ENCODE measurements at regions not wholly inside any gene's neighbourhood (a gene's known extent, or its start where the extent isn't known, plus 50 kb on each side); places are given as distances from the start of the nearest gene placed in this dataset.

- Histone ChIP-seq H3K27me3 (ENCODE audit: control insufficient read depth in 1 of 2, insufficient read depth in 2 of 2, low read length in 2 of 2) (peaks cover 0 to 6% of the 10 kb centered on the region in 2 donors), H3K27ac (ENCODE audit: low read length) (no peak overlapping the region), H3K36me3 (ENCODE audit: control insufficient read depth in 2 of 2, insufficient read depth in 2 of 2, low read length in 2 of 2) (no peaks in the 10 kb centered on the region), H3K4me3 (ENCODE audit: low read length in 2 of 2) (no peak overlapping the region), H3K4me1 (ENCODE audit: control insufficient read depth, insufficient read depth, low read length) (no peaks in the 10 kb centered on the region), H3K9me3 (ENCODE audit: control insufficient read depth in 2 of 2, low read length in 2 of 2) (no peaks in the 10 kb centered on the region), H3K9ac (ENCODE audit: low read length in 2 of 2) (no peak overlapping the region)
Measured at GRCh38 chr12:107395817-107396216, 289.8 kb upstream of the PWP1 start.

DNA sequence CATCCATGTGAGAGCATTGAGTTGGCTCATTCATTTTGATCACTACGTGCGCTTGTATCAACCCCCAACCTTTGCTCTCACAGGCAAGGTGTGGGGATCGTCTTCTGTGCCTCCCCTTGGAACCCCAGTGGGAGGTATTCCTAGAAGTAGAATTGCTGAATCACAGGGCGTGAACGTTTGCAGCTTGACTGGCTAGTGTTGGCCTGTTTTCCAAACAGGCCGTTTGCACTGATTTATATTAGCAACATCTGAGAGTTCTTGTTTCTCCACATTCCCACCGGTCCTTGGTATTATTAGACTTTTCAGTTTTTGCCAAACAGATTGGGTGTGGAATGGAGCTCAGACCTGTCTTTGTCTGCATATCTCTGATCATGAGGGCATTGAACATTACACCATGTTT lies 288.6 kb upstream of the PWP1 start:
- H3K9me3 ChIP-seq (ENCODE audit: control insufficient read depth in 2 of 2, low read length in 2 of 2): no peaks in the 10 kb centered on the region
- H3K4me3 ChIP-seq (ENCODE audit: low read length in 2 of 2): no peak overlapping the region
- no peaks in the 10 kb centered on the region for H3K4me1 ChIP-seq (ENCODE audit: control insufficient read depth, insufficient read depth, low read length)
- no peak overlapping the region for H3K9ac ChIP-seq (ENCODE audit: low read length in 2 of 2)
- H3K27me3 ChIP-seq (ENCODE audit: control insufficient read depth in 1 of 2, insufficient read depth in 2 of 2, low read length in 2 of 2): peaks cover 0 to 9% of the 10 kb centered on the region in 2 donors
- H3K27ac ChIP-seq (ENCODE audit: low read length): no peak overlapping the region
- H3K36me3 ChIP-seq (ENCODE audit: control insufficient read depth in 2 of 2, insufficient read depth in 2 of 2, low read length in 2 of 2): no peaks in the 10 kb centered on the region

DNA sequence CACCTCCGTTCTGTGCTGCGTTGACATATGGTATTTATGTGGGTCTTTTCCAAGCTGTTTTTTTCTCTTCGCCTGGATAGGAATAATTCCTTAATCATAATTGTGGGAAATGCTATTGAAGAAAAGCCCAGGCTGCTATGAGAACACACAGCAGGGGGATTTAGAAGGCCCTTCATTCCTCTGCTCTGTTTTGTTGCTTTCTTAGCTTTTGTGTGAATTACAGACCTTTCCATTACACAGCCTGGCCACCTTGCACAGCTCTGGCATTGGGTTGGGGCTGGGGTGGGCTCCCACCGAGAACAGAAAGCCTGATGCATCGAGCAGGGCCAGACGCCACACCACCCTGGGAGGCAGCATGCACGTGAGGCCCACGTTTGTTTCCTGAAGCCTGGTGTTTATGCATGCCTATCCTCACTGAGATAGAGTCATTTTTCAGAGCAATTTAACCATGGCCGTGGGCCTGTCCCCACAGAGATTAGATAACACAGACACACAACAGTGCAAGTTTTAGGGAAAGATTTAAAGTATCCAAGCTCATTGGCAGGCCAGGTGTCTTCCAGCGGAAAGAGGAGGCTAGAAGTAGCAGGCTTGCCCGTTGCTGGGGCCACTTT lies 287.6 kb upstream of the PWP1 start:
- Histone ChIP-seq H3K4me3 (ENCODE audit: low read length in 2 of 2) (no peak overlapping the region), H3K9ac (ENCODE audit: low read length in 2 of 2) (no peak overlapping the region), H3K36me3 (ENCODE audit: control insufficient read depth in 2 of 2, insufficient read depth in 2 of 2, low read length in 2 of 2) (no peaks in the 10 kb centered on the region), H3K27ac (ENCODE audit: low read length) (no peak overlapping the region), H3K9me3 (ENCODE audit: control insufficient read depth in 2 of 2, low read length in 2 of 2) (no peaks in the 10 kb centered on the region), H3K27me3 (ENCODE audit: control insufficient read depth in 1 of 2, insufficient read depth in 2 of 2, low read length in 2 of 2) (peaks cover 0 to 9% of the 10 kb centered on the region in 2 donors), H3K4me1 (ENCODE audit: control insufficient read depth, insufficient read depth, low read length) (no peaks in the 10 kb centered on the region)

- no peak overlapping the region for H3K27ac ChIP-seq (ENCODE audit: low read length)
- no peak overlapping the region for H3K4me3 ChIP-seq (ENCODE audit: low read length in 2 of 2)
- peaks cover 0 to 9% of the 10 kb centered on the region in 2 donors for H3K27me3 ChIP-seq (ENCODE audit: control insufficient read depth in 1 of 2, insufficient read depth in 2 of 2, low read length in 2 of 2)
- H3K9ac ChIP-seq (ENCODE audit: low read length in 2 of 2): no peak overlapping the region
- H3K9me3 ChIP-seq (ENCODE audit: control insufficient read depth in 2 of 2, low read length in 2 of 2): no peaks in the 10 kb centered on the region
- no peaks in the 10 kb centered on the region for H3K4me1 ChIP-seq (ENCODE audit: control insufficient read depth, insufficient read depth, low read length)
- no peaks in the 10 kb centered on the region for H3K36me3 ChIP-seq (ENCODE audit: control insufficient read depth in 2 of 2, insufficient read depth in 2 of 2, low read length in 2 of 2)
Measured at GRCh38 chr12:107399046-107399445, 286.6 kb upstream of the PWP1 start.

GRCh38 chr12:107400686-107401447 lies 284.7 kb upstream of the PWP1 start:
- H3K27me3 ChIP-seq (ENCODE audit: control insufficient read depth in 1 of 2, insufficient read depth in 2 of 2, low read length in 2 of 2): peaks cover 0 to 9% of the 10 kb centered on the region in 2 donors
- H3K27ac ChIP-seq (ENCODE audit: low read length): no peak overlapping the region
- no peaks in the 10 kb centered on the region for H3K9me3 ChIP-seq (ENCODE audit: control insufficient read depth in 2 of 2, low read length in 2 of 2)
- H3K36me3 ChIP-seq (ENCODE audit: control insufficient read depth in 2 of 2, insufficient read depth in 2 of 2, low read length in 2 of 2): no peaks in the 10 kb centered on the region
- H3K9ac ChIP-seq (ENCODE audit: low read length in 2 of 2): no peak overlapping the region
- H3K4me3 ChIP-seq (ENCODE audit: low read length in 2 of 2): no peak overlapping the region
- H3K4me1 ChIP-seq (ENCODE audit: control insufficient read depth, insufficient read depth, low read length): no peaks in the 10 kb centered on the region

DNA sequence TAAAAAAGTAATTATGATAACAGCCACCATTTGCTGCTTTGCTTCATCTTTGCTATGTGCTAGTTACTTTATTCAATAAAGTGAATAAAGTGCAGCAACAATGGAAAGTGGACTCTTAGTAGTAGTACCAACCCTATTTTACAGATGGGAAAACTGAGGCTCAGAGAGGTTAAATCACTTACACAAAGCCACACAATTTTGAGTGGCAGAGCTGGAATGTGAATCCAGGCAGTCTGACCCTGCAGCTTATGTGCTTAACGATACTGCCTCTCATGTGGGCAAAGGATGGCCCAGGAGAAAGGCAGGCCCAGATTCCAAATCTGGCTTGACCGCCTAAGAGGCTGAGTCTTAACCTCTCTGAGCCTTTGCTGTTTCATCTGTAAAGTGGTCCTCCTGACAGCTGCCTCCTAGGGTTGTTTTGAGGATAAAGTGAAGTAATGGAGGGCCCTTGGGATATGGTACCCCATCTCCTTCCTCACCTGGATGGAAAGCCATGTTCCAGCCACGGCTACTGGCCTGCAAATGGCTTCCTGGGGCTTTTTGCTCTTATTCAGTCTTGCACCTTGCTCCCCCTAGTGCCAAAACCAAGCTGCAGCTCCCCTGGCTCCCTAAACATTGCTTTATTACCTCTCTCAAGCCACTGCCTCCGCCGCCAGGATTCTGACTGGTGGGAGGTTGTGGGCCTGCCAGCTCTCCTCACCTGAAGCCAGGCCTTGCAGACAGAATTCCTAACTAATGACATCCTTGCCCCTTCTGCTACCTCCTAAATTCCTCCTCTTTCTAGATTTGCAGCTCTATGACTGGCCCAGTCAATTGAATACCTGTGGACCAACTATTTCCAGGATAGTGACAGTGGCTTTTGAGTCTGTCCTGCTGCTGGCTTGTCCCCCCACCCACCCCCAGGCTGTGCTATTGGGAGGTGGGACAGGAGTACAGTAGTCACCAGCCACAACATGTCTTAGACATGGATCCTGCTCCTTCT lies 283.3 kb upstream of the PWP1 start:
- Histone ChIP-seq H3K27me3 (ENCODE audit: control insufficient read depth in 1 of 2, insufficient read depth in 2 of 2, low read length in 2 of 2) (peaks cover 0 to 9% of the 10 kb centered on the region in 2 donors), H3K9me3 (ENCODE audit: control insufficient read depth in 2 of 2, low read length in 2 of 2) (no peaks in the 10 kb centered on the region), H3K27ac (ENCODE audit: low read length) (no peak overlapping the region), H3K36me3 (ENCODE audit: control insufficient read depth in 2 of 2, insufficient read depth in 2 of 2, low read length in 2 of 2) (no peaks in the 10 kb centered on the region), H3K4me3 (ENCODE audit: low read length in 2 of 2) (no peak overlapping the region), H3K9ac (ENCODE audit: low read length in 2 of 2) (no peak overlapping the region), H3K4me1 (ENCODE audit: control insufficient read depth, insufficient read depth, low read length) (no peaks in the 10 kb centered on the region)

DNA sequence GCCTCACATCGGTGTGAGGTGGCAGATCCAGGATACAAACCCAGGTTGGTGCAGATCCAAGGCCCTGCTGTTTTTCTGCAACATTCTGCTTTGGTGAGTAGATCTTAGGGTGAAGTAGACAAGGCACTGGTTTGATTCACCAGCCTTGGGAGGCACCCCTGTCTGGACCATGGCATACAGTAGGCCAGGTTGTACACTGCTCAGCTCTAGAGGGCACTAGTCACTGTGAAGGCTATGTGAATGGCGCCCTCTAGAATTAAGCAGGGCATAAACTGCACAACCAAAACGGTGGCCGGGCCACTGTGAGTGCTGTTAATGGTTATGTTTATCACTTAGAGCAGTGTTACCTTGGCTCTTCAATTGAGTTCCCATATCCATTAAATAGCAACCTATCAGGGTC lies 280.6 kb upstream of the PWP1 start:
- no peaks in the 10 kb centered on the region for H3K4me1 ChIP-seq (ENCODE audit: control insufficient read depth, insufficient read depth, low read length)
- H3K36me3 ChIP-seq (ENCODE audit: control insufficient read depth in 2 of 2, insufficient read depth in 2 of 2, low read length in 2 of 2): no peaks in the 10 kb centered on the region
- H3K4me3 ChIP-seq (ENCODE audit: low read length in 2 of 2): no peak overlapping the region
- no peak overlapping the region for H3K27ac ChIP-seq (ENCODE audit: low read length)
- no peaks in the 10 kb centered on the region for H3K9me3 ChIP-seq (ENCODE audit: control insufficient read depth in 2 of 2, low read length in 2 of 2)
- H3K27me3 ChIP-seq (ENCODE audit: control insufficient read depth in 1 of 2, insufficient read depth in 2 of 2, low read length in 2 of 2): peaks cover 7 to 9% of the 10 kb centered on the region in 2 donors
- no peak overlapping the region for H3K9ac ChIP-seq (ENCODE audit: low read length in 2 of 2)

DNA sequence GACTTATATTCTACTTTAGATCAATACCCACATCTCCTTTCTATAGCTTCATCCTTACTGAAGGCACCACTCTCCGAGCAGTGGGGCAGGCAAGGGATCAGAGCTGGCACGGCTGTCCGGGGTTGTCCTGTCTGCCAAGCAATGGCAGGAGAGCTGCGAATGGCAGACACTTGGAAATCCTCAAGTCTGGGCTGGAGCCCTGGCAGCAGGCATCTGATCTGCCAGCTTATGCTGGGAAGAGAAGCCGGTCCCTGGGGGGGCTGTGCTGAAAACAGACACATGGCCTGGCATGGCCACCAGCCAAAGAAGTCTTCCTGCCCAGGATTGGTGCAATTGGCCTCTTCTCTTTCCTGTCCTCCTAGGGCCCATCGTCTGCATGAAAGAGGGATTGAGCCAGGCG lies 280.2 kb upstream of the PWP1 start:
- H3K9me3 ChIP-seq (ENCODE audit: control insufficient read depth in 2 of 2, low read length in 2 of 2): no peaks in the 10 kb centered on the region
- no peak overlapping the region for H3K4me3 ChIP-seq (ENCODE audit: low read length in 2 of 2)
- H3K36me3 ChIP-seq (ENCODE audit: control insufficient read depth in 2 of 2, insufficient read depth in 2 of 2, low read length in 2 of 2): no peaks in the 10 kb centered on the region
- H3K9ac ChIP-seq (ENCODE audit: low read length in 2 of 2): no peak overlapping the region
- H3K27me3 ChIP-seq (ENCODE audit: control insufficient read depth in 1 of 2, insufficient read depth in 2 of 2, low read length in 2 of 2): peaks cover 7% of the 10 kb centered on the region in 2 donors
- H3K27ac ChIP-seq (ENCODE audit: low read length): no peak overlapping the region
- no peaks in the 10 kb centered on the region for H3K4me1 ChIP-seq (ENCODE audit: control insufficient read depth, insufficient read depth, low read length)

DNA sequence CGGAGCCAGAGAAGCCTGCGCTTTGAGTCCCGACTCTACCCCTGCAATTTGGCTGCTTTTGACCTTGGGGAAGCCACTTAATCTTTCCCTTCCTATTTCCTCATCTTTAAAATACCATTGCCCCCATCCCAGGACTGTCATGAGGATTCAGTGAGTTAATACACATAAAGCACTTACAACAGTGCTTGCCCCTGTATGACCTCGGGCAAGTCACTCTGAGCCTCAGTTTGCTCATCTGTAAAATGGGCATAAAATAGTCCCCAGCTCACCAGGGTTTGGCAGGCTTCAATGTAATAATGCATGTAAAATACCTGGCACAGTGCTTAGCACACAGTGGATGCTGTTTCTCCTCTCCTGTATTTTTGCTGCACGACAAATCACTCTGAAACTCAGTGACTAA lies 278.7 kb upstream of the PWP1 start:
- Histone ChIP-seq H3K27ac (ENCODE audit: low read length) (no peak overlapping the region), H3K4me1 (ENCODE audit: control insufficient read depth, insufficient read depth, low read length) (no peaks in the 10 kb centered on the region), H3K36me3 (ENCODE audit: control insufficient read depth in 2 of 2, insufficient read depth in 2 of 2, low read length in 2 of 2) (no peaks in the 10 kb centered on the region), H3K27me3 (ENCODE audit: control insufficient read depth in 1 of 2, insufficient read depth in 2 of 2, low read length in 2 of 2) (peaks cover 2 to 7% of the 10 kb centered on the region in 2 donors), H3K9me3 (ENCODE audit: control insufficient read depth in 2 of 2, low read length in 2 of 2) (no peaks in the 10 kb centered on the region), H3K9ac (ENCODE audit: low read length in 2 of 2) (no peak overlapping the region), H3K4me3 (ENCODE audit: low read length in 2 of 2) (no peak overlapping the region)

DNA sequence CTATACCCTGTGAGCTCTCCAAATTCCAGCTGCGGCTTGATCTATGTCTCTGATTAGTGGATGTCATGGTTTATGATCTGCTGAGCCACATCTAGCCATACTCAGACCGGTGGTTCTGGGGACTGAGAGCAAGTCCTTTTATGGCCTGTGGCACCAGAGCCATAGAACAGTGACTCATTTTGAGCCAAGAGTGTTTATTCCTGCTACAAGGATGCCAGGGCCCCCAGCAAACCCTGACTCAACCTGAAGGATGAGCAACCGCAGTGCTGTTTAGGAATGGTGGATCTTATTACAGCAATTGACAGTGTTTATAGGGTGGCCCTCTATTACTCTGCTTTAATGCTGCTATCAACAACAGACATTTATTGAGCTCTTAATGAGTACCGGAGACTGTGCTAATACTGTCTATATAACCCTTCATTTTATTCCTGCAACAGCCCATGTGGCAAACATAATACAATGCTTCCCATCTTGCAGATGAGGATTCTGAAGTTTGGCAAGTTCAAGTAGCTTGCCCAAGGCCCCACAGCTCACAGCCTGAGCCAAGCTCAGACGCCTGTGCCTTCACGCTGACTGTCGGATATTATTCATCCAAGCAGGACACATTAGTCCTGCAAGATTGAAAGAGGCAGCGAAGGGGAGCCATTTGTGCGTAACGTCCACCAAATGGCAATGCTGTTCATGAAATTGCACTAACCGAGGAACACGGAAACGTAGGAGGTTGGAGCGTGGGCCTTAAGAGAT lies 273.6 kb upstream of the PWP1 start:
- H3K27ac ChIP-seq (ENCODE audit: low read length): no peak overlapping the region
- H3K4me1 ChIP-seq (ENCODE audit: control insufficient read depth, insufficient read depth, low read length): no peaks in the 10 kb centered on the region
- peaks cover 2 to 7% of the 10 kb centered on the region in 2 donors for H3K27me3 ChIP-seq (ENCODE audit: control insufficient read depth in 1 of 2, insufficient read depth in 2 of 2, low read length in 2 of 2)
- no peaks in the 10 kb centered on the region for H3K9me3 ChIP-seq (ENCODE audit: control insufficient read depth in 2 of 2, low read length in 2 of 2)
- no peaks in the 10 kb centered on the region for H3K36me3 ChIP-seq (ENCODE audit: control insufficient read depth in 2 of 2, insufficient read depth in 2 of 2, low read length in 2 of 2)
- H3K9ac ChIP-seq (ENCODE audit: low read length in 2 of 2): no peak overlapping the region
- H3K4me3 ChIP-seq (ENCODE audit: low read length in 2 of 2): no peak overlapping the region
